GM12878 (cell line): ENCODE measurements at regions not wholly inside any gene's neighbourhood (a gene's known extent, or its start where the extent isn't known, plus 50 kb on each side); places are given as distances from the start of the nearest gene placed in this dataset.
"Not testable (repeated sequence)": the region's sequence is repeated elsewhere in the genome, so short reads cannot be mapped to it uniquely, and the experiment has no call there.

Source experiments
- ATAC-seq: fragments of 200-7000 bp; cut with Tn5 transposase; 3 replicates; pipeline ENCODE4 v1.9.1; 2020; ENCODE audit warnings: mild to moderate bottlenecking, moderate library complexity
- BruUV-seq: library from RNA; stranded (reverse); fragments of 400-500 nt; replicated peaks from 2 replicates; lab custom pipeline; 2021; lab: Mats Ljungman, UMichigan
- CTCF ChIA-PET: fragments of 300-600 bp; sonication (Branson Sonifier 250); formaldehyde crosslinking; extraction: SDS; loops from one replicate; lab custom pipeline; 2021; ENCODE audit warnings: inconsistent platforms; lab: Yijun Ruan, JAX
- POLR2A ChIA-PET: fragments of 350-600 bp; formaldehyde crosslinking; extraction: SDS; loops from one replicate; lab custom pipeline; 2021; ENCODE audit warnings: inconsistent platforms; lab: Charles Lee
- RAD21 ChIA-PET: fragments of 300-600 bp; sonication (Branson Sonifier 250); formaldehyde crosslinking; loops from one replicate; lab custom pipeline; 2023; ENCODE audit warnings: antibody characterized with exemption; ENCODE audit not compliant: unreplicated experiment; lab: Charles Lee
- SMC1A ChIA-PET: fragments of 300-600 bp; sonication (Branson Sonifier 250); formaldehyde crosslinking; loops from one replicate; lab custom pipeline; 2023; ENCODE audit not compliant: unreplicated experiment, uncharacterized antibody; lab: Charles Lee
- DNase-seq: peaks from one replicate; pipeline ENCODE4 v3.0.0-alpha.2; 2011; ENCODE audit warnings: low read depth, low spot score
- FAIRE-seq: peaks from 3 replicates; lab custom pipeline; 2011; peaks lifted over from hg19 to GRCh38; lab: Jason Lieb, UNC
- H2AFZ ChIP-seq: 2 replicates; pipeline ENCODE4 v1.6.0; 2011; ENCODE audit warnings: low read depth, low read length, control low read depth; ENCODE audit not compliant: control insufficient read depth
- H3K27ac ChIP-seq: 2 replicates; pipeline ENCODE4 v1.5.1; 2011; ENCODE audit warnings: control low read depth; ENCODE audit not compliant: control insufficient read depth, insufficient read depth
- H3K27me3 ChIP-seq, 2 experiments: replicated peaks in 1 of 2; 2 replicates each; pipeline versions ENCODE4 v1.6.0 to v1.6.1; 2011; ENCODE audit warnings: low read length in 1 of 2; ENCODE audit not compliant: control insufficient read depth in 2 of 2, insufficient read depth in 2 of 2
- H3K36me3 ChIP-seq, 2 experiments: 2 replicates each; pipeline ENCODE4 v1.5.1; 2011; ENCODE audit warnings: low read length in 1 of 2; ENCODE audit not compliant: control insufficient read depth in 2 of 2, insufficient read depth in 2 of 2
- H3K4me1 ChIP-seq: 2 replicates; pipeline ENCODE4 v1.6.1; 2011; ENCODE audit warnings: mild to moderate bottlenecking, low read length, moderate library complexity, mixed read lengths; ENCODE audit not compliant: control insufficient read depth, insufficient read depth
- H3K4me2 ChIP-seq: 2 replicates; pipeline ENCODE4 v1.6.0; 2011; ENCODE audit warnings: control low read depth; ENCODE audit not compliant: control insufficient read depth, insufficient read depth
- H3K4me3 ChIP-seq: fragments of 200-600 bp; sonication (generic); 2 replicates; pipeline ENCODE4 v1.5.1; 2016
- H3K79me2 ChIP-seq: 2 replicates; pipeline ENCODE4 v1.6.0; 2011; ENCODE audit warnings: low read length; ENCODE audit not compliant: control insufficient read depth, insufficient read depth
- H3K9ac ChIP-seq: 2 replicates; pipeline ENCODE4 v1.8.0; 2011; ENCODE audit warnings: low read length, control low read depth, mixed read lengths; ENCODE audit not compliant: control insufficient read depth, insufficient read depth
- H3K9me3 ChIP-seq: replicated peaks from 3 replicates; pipeline ENCODE4 v1.5.1; 2011; ENCODE audit warnings: mild to moderate bottlenecking, low read length; ENCODE audit not compliant: control insufficient read depth, insufficient read depth
- H4K20me1 ChIP-seq: 2 replicates; pipeline ENCODE4 v1.6.0; 2011; ENCODE audit not compliant: control insufficient read depth, insufficient read depth
- ATF7 ChIP-seq: fragments of 450-650 bp; IDR thresholded peaks from 2 replicates; pipeline ENCODE4 v1.6.1; 2016; ENCODE audit warnings: low read depth, mild to moderate bottlenecking
- BCLAF1 ChIP-seq: fragments of 450-650 bp; IDR thresholded peaks from 2 replicates; pipeline ENCODE4 v1.6.1; 2017; ENCODE audit warnings: antibody characterized with exemption, mild to moderate bottlenecking, moderate library complexity
- BHLHE40 ChIP-seq, 2 experiments: fragments of 450-650 bp in 1 of 2; IDR thresholded peaks; 2 replicates each; pipeline ENCODE4 v1.6.1; 2011 to 2017; ENCODE audit warnings: low read depth in 2 of 2, borderline replicate concordance in 1 of 2, improper control_type of control experiment in 1 of 2, low read length in 1 of 2, mild to moderate bottlenecking in 1 of 2
- DPF2 ChIP-seq: fragments of 450-650 bp; IDR thresholded peaks from 2 replicates; pipeline ENCODE4 v1.6.1; 2017; ENCODE audit warnings: mild to moderate bottlenecking
- EGR1 ChIP-seq, 2 experiments: IDR thresholded peaks; 1 replicate in 1 of 2; 2 replicates in 1 of 2; pipeline ENCODE4 v1.6.1; 2011 to 2012; ENCODE audit warnings: low read depth in 2 of 2, low read length in 2 of 2, borderline replicate concordance in 1 of 2, mild to moderate bottlenecking in 1 of 2, moderate library complexity in 1 of 2
- EP300 ChIP-seq, 2 experiments: fragments of 150-350 bp in 1 of 2; IDR thresholded peaks; 2 replicates each; pipeline ENCODE4 v1.6.1; 2011 to 2012; ENCODE audit warnings: low read depth in 2 of 2, low read length in 2 of 2, borderline replicate concordance in 1 of 2, improper control_type of control experiment in 1 of 2, inconsistent platforms in 1 of 2; ENCODE audit not compliant: control insufficient read depth in 1 of 2
- ETV6 ChIP-seq, 2 experiments: fragments of 450-650 bp in 1 of 2; IDR thresholded peaks in 1 of 2; conservative IDR thresholded peaks in 1 of 2; 2 replicates each; pipeline ENCODE4 v1.6.1; 2014; ENCODE audit warnings: antibody characterized with exemption in 1 of 2, borderline replicate concordance in 1 of 2, low read depth in 1 of 2, mild to moderate bottlenecking in 1 of 2, moderate library complexity in 1 of 2
- EZH2 ChIP-seq: IDR thresholded peaks from 2 replicates; pipeline ENCODE4 v1.6.1; 2012; ENCODE audit warnings: low read depth, mild to moderate bottlenecking, control low read depth, inconsistent platforms, low read length, borderline replicate concordance; ENCODE audit not compliant: control insufficient read depth
- IKZF2 ChIP-seq, 2 experiments: fragments of 450-650 bp; IDR thresholded peaks; 2 replicates each; pipeline ENCODE4 v1.6.1; 2017; ENCODE audit warnings: mild to moderate bottlenecking in 2 of 2, moderate library complexity in 2 of 2
- LARP7 ChIP-seq: fragments of 450-650 bp; IDR thresholded peaks from 2 replicates; pipeline ENCODE4 v1.6.1; 2017; ENCODE audit warnings: mild to moderate bottlenecking
- MEF2A ChIP-seq: IDR thresholded peaks from 2 replicates; pipeline ENCODE4 v1.6.1; 2011; ENCODE audit warnings: low read depth, mild to moderate bottlenecking, low read length, moderate library complexity; ENCODE audit not compliant: insufficient read depth
- POLR2AphosphoS5 ChIP-seq: IDR thresholded peaks from 2 replicates; pipeline ENCODE4 v1.6.1; 2011; ENCODE audit warnings: mild to moderate bottlenecking, low read length, inconsistent platforms
- SMAD5 ChIP-seq: IDR thresholded peaks from 2 replicates; pipeline ENCODE4 v1.6.1; 2016; ENCODE audit warnings: antibody characterized with exemption, low read depth
- SPI1 ChIP-seq: IDR thresholded peaks from 2 replicates; pipeline ENCODE4 v1.6.1; 2011; ENCODE audit warnings: low read depth, mild to moderate bottlenecking, low read length, moderate library complexity, borderline replicate concordance; ENCODE audit not compliant: insufficient read depth
- SRF ChIP-seq, 2 experiments: IDR thresholded peaks; 2 replicates each; pipeline ENCODE4 v1.6.1; 2011; ENCODE audit warnings: low read depth in 2 of 2, low read length in 2 of 2, mild to moderate bottlenecking in 1 of 2, moderate library complexity in 1 of 2
- TARDBP ChIP-seq: IDR thresholded peaks from 2 replicates; pipeline ENCODE4 v1.6.1; 2016; ENCODE audit warnings: borderline replicate concordance
- ZZZ3 ChIP-seq: IDR thresholded peaks from 2 replicates; pipeline ENCODE4 v1.6.1; 2011; ENCODE audit warnings: low read depth; ENCODE audit not compliant: control insufficient read depth, insufficient read length
- WGBS: methylation state at CpG from one replicate; pipeline ENCODE4 v1.1.6; 2016; ENCODE audit warnings: low lambda C conversion rate; ENCODE audit not compliant: insufficient replicate concordance, insufficient coverage; ENCODE audit errors: missing lambda C conversion rate; 5-methylcytosine and 5-hydroxymethylcytosine counted together
- in situ Hi-C: fragments of 300-500 bp; cut with MboI; formaldehyde crosslinking; loops from 9 replicates; pipeline ENCODE4 v1.14.3; 2018; ENCODE audit warnings: mixed read lengths
- intact Hi-C: fragments of 100-400 bp; cut with micrococcal nuclease; formaldehyde crosslinking; loops from one replicate; pipeline ENCODE4 v1.14.2; 2022; ENCODE audit not compliant: unreplicated experiment

GRCh38 chr6:94893327-94893726 lies 684.0 kb upstream of the MANEA start:
- 0% methylated on average over 2 of the region's 2 CpGs for WGBS
- Histone ChIP-seq H3K79me2 (no peaks in the 10 kb centered on the region), H3K4me2 (no peak overlapping the region), H3K9ac (no peak overlapping the region), H2AFZ (no peak overlapping the region), H4K20me1 (no peaks in the 10 kb centered on the region)
- intact Hi-C loops: no loop called here
- no peak for FAIRE-seq
- BruUV-seq: no TSS peak
- ChIA-PET POLR2A (no interaction called here), RAD21 (no interaction called here)
- no peak for ATAC-seq
- TF ChIP-seq TARDBP (no peak), MEF2A (no peak), POLR2AphosphoS5 (no peak), EGR1 (IDR thresholded peaks at IDR 0.05; ENCODE audit: borderline replicate concordance in 1 of 2, low read depth in 2 of 2, low read length in 2 of 2) (no peak), EP300 (IDR thresholded peaks at IDR 0.05; ENCODE audit: borderline replicate concordance in 1 of 2, control insufficient read depth in 1 of 2, low read depth in 2 of 2, low read length in 2 of 2) (no peak), ZZZ3 (no peak), SRF (IDR thresholded peaks at IDR 0.05; ENCODE audit: low read depth in 2 of 2, low read length in 2 of 2) (no peak), BHLHE40 (IDR thresholded peaks at IDR 0.05; ENCODE audit: borderline replicate concordance in 1 of 2, low read depth in 2 of 2, low read length in 1 of 2) (no peak), IKZF2 (IDR thresholded peaks at IDR 0.05) (no peak), BCLAF1 (no peak), DPF2 (no peak), LARP7 (no peak), EZH2 (no peak), SPI1 (no peak), ETV6 (conservative IDR thresholded peaks at IDR 0.05 in 1 of 2, IDR thresholded peaks at IDR 0.05 in 1 of 2; ENCODE audit: borderline replicate concordance in 1 of 2, low read depth in 1 of 2) (no peak), ATF7 (no peak), SMAD5 (no peak)
- TF ChIP-seq, all 136 proteins: peak for 0
- H3K4me1 ChIP-seq: no peaks in the 10 kb centered on the region
- no peaks in the 10 kb centered on the region for H3K27me3 ChIP-seq
- H3K9me3 ChIP-seq: no peaks in the 10 kb centered on the region
- H3K36me3 ChIP-seq: no peaks in the 10 kb centered on the region
- ChIA-PET CTCF (no interaction called here), SMC1A (interaction anchor here (1.3 kb wide), 1 partner anchor 27 kb away, joined by 3 read pairs; no protein-coding TSS in a partner anchor)
- no peak overlapping the region for H3K27ac ChIP-seq
- H3K4me3 ChIP-seq: no peak overlapping the region
- no peak for DNase-seq
- in situ Hi-C loops: no loop called here

DNA sequence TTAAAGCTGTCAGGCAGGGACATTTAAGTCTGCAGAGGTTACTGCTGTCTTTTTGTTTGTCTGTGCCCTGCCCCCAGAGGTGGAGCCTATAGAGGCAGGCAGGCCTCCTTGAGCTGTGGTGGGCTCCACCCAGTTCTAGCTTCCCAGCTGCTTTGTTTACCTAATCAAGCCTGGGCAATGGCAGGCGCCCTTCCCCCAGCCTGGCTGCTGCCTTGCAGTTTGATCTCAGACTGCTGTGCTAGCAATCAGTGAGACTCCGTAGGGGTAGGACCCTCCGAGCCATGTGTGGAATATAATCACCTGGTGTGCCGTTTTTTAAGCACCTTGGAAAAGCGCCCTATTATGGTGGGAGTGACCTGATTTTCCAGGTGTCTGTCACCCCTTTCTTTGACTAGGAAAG lies 703.5 kb upstream of the MANEA start:
- WGBS: 10% methylated on average over 5 of the region's 5 CpGs
- in situ Hi-C loops, H4K20me1 ChIP-seq, H3K9ac ChIP-seq, CTCF ChIA-PET, FAIRE-seq, SMC1A ChIA-PET, H3K4me2 ChIP-seq, RAD21 ChIA-PET, intact Hi-C loops, H3K27ac ChIP-seq, H3K36me3 ChIP-seq, H3K79me2 ChIP-seq, POLR2A ChIA-PET, H2AFZ ChIP-seq, BruUV-seq, H3K27me3 ChIP-seq, H3K4me1 ChIP-seq, DNase-seq, H3K4me3 ChIP-seq, ATAC-seq, H3K9me3 ChIP-seq: not testable (repeated sequence)
